Suppressor macrophage treated with lipopolysaccharide for 4 hours (primary cell): ENCODE measurements at regions not wholly inside any gene's neighbourhood (a gene's known extent, or its start where the extent isn't known, plus 50 kb on each side); places are given as distances from the start of the nearest gene placed in this dataset.

Source experiments
- DNase-seq: peaks from one replicate; pipeline ENCODE4 v3.0.0-alpha.2; 2020

GRCh38 chr6:139655783-139656705 is 281.6 kb upstream of the CITED2 start:
- DNase-seq, result no peak

GRCh38 chr6:139654888-139655782 is 280.7 kb upstream of the CITED2 start:
- DNase-seq, result no peak

GRCh38 chr6:139654309-139654708 is 279.9 kb upstream of the CITED2 start:
- DNase-seq, result no peak

GRCh38 chr6:139653111-139653510 is 278.7 kb upstream of the CITED2 start:
- no peak for DNase-seq

GRCh38 chr6:139650941-139651340 is 276.5 kb upstream of the CITED2 start:
- no peak for DNase-seq

GRCh38 chr6:139649732-139650131 is 275.3 kb upstream of the CITED2 start:
- DNase-seq, result peak; percentile 44

- DNase-seq, result no peak
Measured at GRCh38 chr6:139649128-139649527, 274.7 kb upstream of the CITED2 start.

- peak; percentile 78 for DNase-seq
Measured at GRCh38 chr6:139648430-139649000, 274.1 kb upstream of the CITED2 start.

- no peak for DNase-seq
Measured at GRCh38 chr6:139647841-139648240, 273.4 kb upstream of the CITED2 start.

GRCh38 chr6:139647016-139647415 is 272.6 kb upstream of the CITED2 start:
- DNase-seq, result no peak

GRCh38 chr6:139644821-139645220 is 270.4 kb upstream of the CITED2 start:
- DNase-seq, result no peak

GRCh38 chr6:139643986-139644385 is 269.5 kb upstream of the CITED2 start:
- no peak for DNase-seq

- no peak for DNase-seq
Measured at GRCh38 chr6:139642346-139642745, 267.9 kb upstream of the CITED2 start.

- no peak for DNase-seq
Measured at GRCh38 chr6:139641376-139641775, 266.9 kb upstream of the CITED2 start.

GRCh38 chr6:139640921-139641320 is 266.5 kb upstream of the CITED2 start:
- no peak for DNase-seq

- no peak for DNase-seq
Measured at GRCh38 chr6:139640448-139640847, 266.0 kb upstream of the CITED2 start.

GRCh38 chr6:139639507-139639906 is 265.1 kb upstream of the CITED2 start:
- peak; percentile 45 for DNase-seq

GRCh38 chr6:139638179-139638941 is 263.9 kb upstream of the CITED2 start:
- no peak for DNase-seq

GRCh38 chr6:139637766-139638165 is 263.3 kb upstream of the CITED2 start:
- DNase-seq, result no peak

GRCh38 chr6:139636391-139636790 is 261.9 kb upstream of the CITED2 start:
- no peak for DNase-seq

- no peak for DNase-seq
Measured at GRCh38 chr6:139635401-139636130, 261.1 kb upstream of the CITED2 start.

- DNase-seq, result no peak
Measured at GRCh38 chr6:139632840-139633239, 258.4 kb upstream of the CITED2 start.
